ENCODE measurements at regions not wholly inside any gene's neighbourhood (a gene's known extent, or its start where the extent isn't known, plus 50 kb on each side); places are given as distances from the start of the nearest gene placed in this dataset.

DNA sequence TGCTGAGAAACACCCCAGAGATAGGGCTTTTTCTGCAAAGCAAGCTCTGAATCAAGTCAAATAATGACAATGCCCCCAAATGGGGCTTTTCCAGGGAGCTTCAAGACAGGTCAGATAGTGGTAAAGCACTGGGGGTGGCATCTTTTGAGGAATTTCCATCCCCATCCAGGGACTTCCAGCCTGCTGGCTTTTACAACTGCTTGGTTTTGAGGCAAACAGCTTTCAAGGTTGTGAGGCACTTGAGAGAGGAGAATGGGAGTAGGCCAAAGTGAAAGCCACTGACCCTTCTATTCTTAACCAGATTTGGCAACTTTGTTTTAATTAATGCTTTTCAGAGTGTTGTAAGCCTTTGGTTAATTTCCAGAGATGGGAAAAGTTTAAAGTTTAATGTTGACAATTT lies 762.0 kb upstream of the POU3F3 start:
- TF ChIP-seq CTCF (IDR thresholded peaks at IDR 0.05; ENCODE audit: insufficient read depth, low read length): no peak
- TF ChIP-seq GABPA (IDR thresholded peaks at IDR 0.05; ENCODE audit: low read depth): no peak
- TF ChIP-seq, protein P1, sequence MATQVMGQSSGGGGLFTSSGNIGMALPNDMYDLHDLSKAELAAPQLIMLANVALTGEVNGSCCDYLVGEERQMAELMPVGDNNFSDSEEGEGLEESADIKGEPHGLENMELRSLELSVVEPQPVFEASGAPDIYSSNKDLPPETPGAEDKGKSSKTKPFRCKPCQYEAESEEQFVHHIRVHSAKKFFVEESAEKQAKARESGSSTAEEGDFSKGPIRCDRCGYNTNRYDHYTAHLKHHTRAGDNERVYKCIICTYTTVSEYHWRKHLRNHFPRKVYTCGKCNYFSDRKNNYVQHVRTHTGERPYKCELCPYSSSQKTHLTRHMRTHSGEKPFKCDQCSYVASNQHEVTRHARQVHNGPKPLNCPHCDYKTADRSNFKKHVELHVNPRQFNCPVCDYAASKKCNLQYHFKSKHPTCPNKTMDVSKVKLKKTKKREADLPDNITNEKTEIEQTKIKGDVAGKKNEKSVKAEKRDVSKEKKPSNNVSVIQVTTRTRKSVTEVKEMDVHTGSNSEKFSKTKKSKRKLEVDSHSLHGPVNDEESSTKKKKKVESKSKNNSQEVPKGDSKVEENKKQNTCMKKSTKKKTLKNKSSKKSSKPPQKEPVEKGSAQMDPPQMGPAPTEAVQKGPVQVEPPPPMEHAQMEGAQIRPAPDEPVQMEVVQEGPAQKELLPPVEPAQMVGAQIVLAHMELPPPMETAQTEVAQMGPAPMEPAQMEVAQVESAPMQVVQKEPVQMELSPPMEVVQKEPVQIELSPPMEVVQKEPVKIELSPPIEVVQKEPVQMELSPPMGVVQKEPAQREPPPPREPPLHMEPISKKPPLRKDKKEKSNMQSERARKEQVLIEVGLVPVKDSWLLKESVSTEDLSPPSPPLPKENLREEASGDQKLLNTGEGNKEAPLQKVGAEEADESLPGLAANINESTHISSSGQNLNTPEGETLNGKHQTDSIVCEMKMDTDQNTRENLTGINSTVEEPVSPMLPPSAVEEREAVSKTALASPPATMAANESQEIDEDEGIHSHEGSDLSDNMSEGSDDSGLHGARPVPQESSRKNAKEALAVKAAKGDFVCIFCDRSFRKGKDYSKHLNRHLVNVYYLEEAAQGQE (IDR thresholded peaks at IDR 0.05; ENCODE audit: insufficient replicate concordance, low read depth): no peak
- no peak for TF ChIP-seq POLR2AphosphoS5 (IDR thresholded peaks at IDR 0.05; ENCODE audit: low read depth)
- TF ChIP-seq SPI1 (IDR thresholded peaks at IDR 0.05; ENCODE audit: borderline replicate concordance, low read depth): no peak

All from HL-60 (cell line).